GM23338 (cell line): ENCODE measurements at regions not wholly inside any gene's neighbourhood (a gene's known extent, or its start where the extent isn't known, plus 50 kb on each side); places are given as distances from the start of the nearest gene placed in this dataset.

ENCODE experiments used
- ATAC-seq: fragments of 200-7000 bp; cut with Tn5 transposase; 3 replicates; pipeline ENCODE4 v1.9.1; 2020
- DNase-seq: peaks from one replicate; pipeline ENCODE4 v3.0.0-alpha.2; 2015; ENCODE audit warnings: low spot score
- H2AFZ ChIP-seq: fragments of 200-600 bp; sonication (generic); 2 replicates; pipeline ENCODE4 v1.8.0; 2016; ENCODE audit warnings: antibody characterized with exemption, mild to moderate bottlenecking, moderate library complexity
- H3F3A ChIP-seq: fragments of 200-600 bp; sonication (generic); replicated peaks from 2 replicates; pipeline ENCODE4 v1.8.0; 2017; ENCODE audit warnings: antibody characterized with exemption, mixed run types, low read depth
- H3K27ac ChIP-seq: fragments of 200-600 bp; sonication (generic); 2 replicates; pipeline ENCODE4 v1.6.1; 2016; ENCODE audit warnings: low read depth
- H3K27me3 ChIP-seq: fragments of 200-600 bp; sonication (generic); 2 replicates; pipeline ENCODE4 v1.8.0; 2016; ENCODE audit warnings: mild to moderate bottlenecking, mixed run types, moderate library complexity; ENCODE audit not compliant: insufficient read depth
- H3K36me3 ChIP-seq: fragments of 200-600 bp; sonication (generic); 2 replicates; pipeline ENCODE4 v1.8.0; 2016; ENCODE audit warnings: mild to moderate bottlenecking; ENCODE audit not compliant: insufficient read depth
- H3K4me1 ChIP-seq: fragments of 200-600 bp; sonication (generic); 2 replicates; pipeline ENCODE4 v1.8.0; 2016; ENCODE audit warnings: mild to moderate bottlenecking, moderate library complexity; ENCODE audit not compliant: insufficient read depth
- H3K4me2 ChIP-seq: fragments of 200-600 bp; sonication (generic); 2 replicates; pipeline ENCODE4 v1.7.1; 2017; ENCODE audit warnings: mixed run types
- H3K4me3 ChIP-seq: fragments of 200-600 bp; sonication (generic); 2 replicates; pipeline ENCODE4 v1.6.1; 2016; ENCODE audit warnings: mixed run types
- H3K79me2 ChIP-seq: fragments of 200-600 bp; sonication (generic); replicated peaks from 2 replicates; pipeline ENCODE4 v1.8.0; 2017; ENCODE audit warnings: mild to moderate bottlenecking; ENCODE audit not compliant: insufficient read depth
- H3K9me2 ChIP-seq: fragments of 200-600 bp; sonication (generic); 2 replicates; pipeline ENCODE4 v1.8.0; 2017; ENCODE audit not compliant: insufficient read depth
- H4K20me1 ChIP-seq: fragments of 200-600 bp; sonication (generic); replicated peaks from 2 replicates; pipeline ENCODE4 v1.8.0; 2017; ENCODE audit warnings: mild to moderate bottlenecking; ENCODE audit not compliant: insufficient read depth
- H3K27ac Mint-ChIP-seq: 2 replicates; pipeline ENCODE4 v1.8.0; 2020; ENCODE audit warnings: inconsistent platforms, mild to moderate bottlenecking, moderate library complexity, mixed read lengths
- H3K27me3 Mint-ChIP-seq: 3 replicates; pipeline ENCODE4 v1.8.0; 2022; ENCODE audit warnings: low read depth, mild to moderate bottlenecking, moderate library complexity, mixed read lengths, inconsistent platforms; ENCODE audit not compliant: insufficient read depth, poor library complexity
- H3K36me3 Mint-ChIP-seq: 3 replicates; pipeline ENCODE4 v1.8.0; 2021; ENCODE audit warnings: low read depth, mild to moderate bottlenecking, inconsistent platforms, moderate library complexity, mixed read lengths
- H3K4me1 Mint-ChIP-seq: 3 replicates; pipeline ENCODE4 v1.8.0; 2020; ENCODE audit warnings: mild to moderate bottlenecking, inconsistent platforms, mixed read lengths
- H3K4me3 Mint-ChIP-seq: 3 replicates; pipeline ENCODE4 v1.8.0; 2021; ENCODE audit warnings: moderate library complexity, mild to moderate bottlenecking, inconsistent platforms, mixed read lengths
- H3K9me3 Mint-ChIP-seq: 3 replicates; pipeline ENCODE4 v1.8.0; 2020; ENCODE audit warnings: moderate library complexity, mild to moderate bottlenecking, inconsistent platforms, mixed read lengths
- ETS1 ChIP-seq: IDR thresholded peaks from 2 replicates; pipeline ENCODE4 v1.6.1; 2016; ENCODE audit warnings: antibody characterized with exemption
- POLR2AphosphoS5 ChIP-seq: IDR thresholded peaks from 2 replicates; pipeline ENCODE4 v1.6.1; 2016; ENCODE audit warnings: antibody characterized with exemption, low read depth
- REST ChIP-seq: IDR thresholded peaks from one replicate; pipeline ENCODE4 v1.6.1; 2018; ENCODE audit warnings: antibody characterized with exemption; ENCODE audit not compliant: unreplicated experiment
- STAT1 ChIP-seq: IDR thresholded peaks from one replicate; pipeline ENCODE4 v1.6.1; 2016; ENCODE audit warnings: antibody characterized with exemption; ENCODE audit not compliant: unreplicated experiment
- TF ChIP-seq, protein P1 (sequence below), 2 experiments: fragments of 200-600 bp in 1 of 2; sonication (generic) in 1 of 2; conservative IDR thresholded peaks; 2 replicates each; pipeline versions ENCODE4 v1.5.1 to v1.6.1; 2016 to 2017; ENCODE audit warnings: antibody characterized with exemption in 2 of 2, low read depth in 2 of 2, mild to moderate bottlenecking in 2 of 2, moderate library complexity in 1 of 2

GRCh38 chr2:56508662-56509061 lies 324.9 kb downstream of the CCDC85A start:
- Histone ChIP-seq H2AFZ (no peak overlapping the region), H3K79me2 (no peaks in the 10 kb centered on the region), H3K27ac (no peak overlapping the region), H3K27me3 (no peaks in the 10 kb centered on the region), H4K20me1 (no peaks in the 10 kb centered on the region), H3K4me1 (no peaks in the 10 kb centered on the region), H3K4me3 (no peak overlapping the region), H3K4me2 (no peak overlapping the region), H3K36me3 (no peaks in the 10 kb centered on the region), H3K9me2 (peaks cover 9% of the 10 kb centered on the region; the same call in 1 of the 2 replicates), H3F3A (no peaks in the 10 kb centered on the region)
- ATAC-seq (no peak), DNase-seq (no peak)
- TF ChIP-seq POLR2AphosphoS5 (no peak), STAT1 (no peak), REST (no peak), ETS1 (no peak)
- TF ChIP-seq, protein P1, sequence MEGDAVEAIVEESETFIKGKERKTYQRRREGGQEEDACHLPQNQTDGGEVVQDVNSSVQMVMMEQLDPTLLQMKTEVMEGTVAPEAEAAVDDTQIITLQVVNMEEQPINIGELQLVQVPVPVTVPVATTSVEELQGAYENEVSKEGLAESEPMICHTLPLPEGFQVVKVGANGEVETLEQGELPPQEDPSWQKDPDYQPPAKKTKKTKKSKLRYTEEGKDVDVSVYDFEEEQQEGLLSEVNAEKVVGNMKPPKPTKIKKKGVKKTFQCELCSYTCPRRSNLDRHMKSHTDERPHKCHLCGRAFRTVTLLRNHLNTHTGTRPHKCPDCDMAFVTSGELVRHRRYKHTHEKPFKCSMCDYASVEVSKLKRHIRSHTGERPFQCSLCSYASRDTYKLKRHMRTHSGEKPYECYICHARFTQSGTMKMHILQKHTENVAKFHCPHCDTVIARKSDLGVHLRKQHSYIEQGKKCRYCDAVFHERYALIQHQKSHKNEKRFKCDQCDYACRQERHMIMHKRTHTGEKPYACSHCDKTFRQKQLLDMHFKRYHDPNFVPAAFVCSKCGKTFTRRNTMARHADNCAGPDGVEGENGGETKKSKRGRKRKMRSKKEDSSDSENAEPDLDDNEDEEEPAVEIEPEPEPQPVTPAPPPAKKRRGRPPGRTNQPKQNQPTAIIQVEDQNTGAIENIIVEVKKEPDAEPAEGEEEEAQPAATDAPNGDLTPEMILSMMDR (conservative IDR thresholded peaks at IDR 0.05; ENCODE audit: low read depth in 2 of 2), result no peak
- H3K4me3 Mint-ChIP-seq, result no peak overlapping the region
- H3K36me3 Mint-ChIP-seq, result no peaks in the 10 kb centered on the region
- H3K27me3 Mint-ChIP-seq, result peaks cover 2% of the 10 kb centered on the region
- H3K4me1 Mint-ChIP-seq, result no peaks in the 10 kb centered on the region
- no peak overlapping the region for H3K27ac Mint-ChIP-seq
- peaks cover 9% of the 10 kb centered on the region; the same call in 2 of the 3 replicates for H3K9me3 Mint-ChIP-seq

GRCh38 chr2:56510610-56511009 lies 326.8 kb downstream of the CCDC85A start:
- Mint-ChIP-seq H3K27me3 (peaks cover 2% of the 10 kb centered on the region), H3K36me3 (no peaks in the 10 kb centered on the region), H3K4me3 (no peak overlapping the region), H3K4me1 (no peaks in the 10 kb centered on the region), H3K9me3 (peaks cover 9% of the 10 kb centered on the region; the same call in 2 of the 3 replicates), H3K27ac (no peak overlapping the region)
- ATAC-seq, result no peak
- H3K27me3 ChIP-seq, result no peaks in the 10 kb centered on the region
- TF ChIP-seq, protein P1 (conservative IDR thresholded peaks at IDR 0.05; ENCODE audit: low read depth in 2 of 2), result no peak
- H3K36me3 ChIP-seq, result no peaks in the 10 kb centered on the region
- no peak for DNase-seq
- no peaks in the 10 kb centered on the region for H4K20me1 ChIP-seq
- no peaks in the 10 kb centered on the region for H3F3A ChIP-seq
- H3K79me2 ChIP-seq, result no peaks in the 10 kb centered on the region
- H3K4me3 ChIP-seq, result no peak overlapping the region
- no peak overlapping the region for H3K4me2 ChIP-seq
- H2AFZ ChIP-seq, result no peak overlapping the region
- no peak overlapping the region for H3K27ac ChIP-seq
- H3K9me2 ChIP-seq, result peaks cover 9% of the 10 kb centered on the region; the same call in 1 of the 2 replicates
- no peaks in the 10 kb centered on the region for H3K4me1 ChIP-seq
